OCI-LY7 (cell line): ENCODE measurements at regions not wholly inside any gene's neighbourhood (a gene's known extent, or its start where the extent isn't known, plus 50 kb on each side); places are given as distances from the start of the nearest gene placed in this dataset.
A peak's percentile ranks its signal among the peaks of the same experiment; 100 is the strongest.
"Not testable (repeated sequence)": the region's sequence is repeated elsewhere in the genome, so short reads cannot be mapped to it uniquely, and the experiment has no call there.

Experiments used
- BruUV-seq: library from RNA; stranded (reverse); fragments of 400-500 nt; replicated peaks from 2 replicates; lab custom pipeline; 2021; lab: Mats Ljungman, UMichigan
- CTCF ChIA-PET: fragments of 300-600 bp; sonication (Branson Sonifier 250); formaldehyde crosslinking; loops from one replicate; lab custom pipeline; 2022; ENCODE audit warnings: antibody characterized with exemption; ENCODE audit not compliant: unreplicated experiment; lab: Charles Lee
- POLR2A ChIA-PET: fragments of 300-600 bp; sonication (Branson Sonifier 250); formaldehyde crosslinking; loops from one replicate; lab custom pipeline; 2022; ENCODE audit warnings: antibody characterized with exemption; lab: Charles Lee
- DNase-seq: peaks from one replicate; pipeline ENCODE4 v3.0.0-alpha.2; 2015; ENCODE audit warnings: low spot score
- H2AFZ ChIP-seq: fragments of 200-600 bp; sonication (generic), shearing (Covaris generic); 2 replicates; pipeline ENCODE4 v1.6.1; 2014; ENCODE audit warnings: mild to moderate bottlenecking, antibody characterized with exemption, low read length, moderate library complexity
- H3K27ac ChIP-seq: fragments of 200-600 bp; sonication (generic); 2 replicates; pipeline ENCODE4 v1.5.1; 2014; ENCODE audit warnings: mixed run types, low read depth, mild to moderate bottlenecking, moderate library complexity, low read length, inconsistent platforms; ENCODE audit not compliant: poor library complexity, severe bottlenecking
- H3K36me3 ChIP-seq: fragments of 200-600 bp; sonication (generic); 2 replicates; pipeline ENCODE4 v1.6.1; 2014; ENCODE audit warnings: mild to moderate bottlenecking, antibody characterized with exemption, low read length, moderate library complexity, mixed read lengths; ENCODE audit not compliant: insufficient read depth
- H3K4me1 ChIP-seq: fragments of 200-600 bp; sonication (generic); 2 replicates; pipeline ENCODE4 v1.5.1; 2014; ENCODE audit warnings: mild to moderate bottlenecking, low read length; ENCODE audit not compliant: insufficient read depth, poor library complexity, severe bottlenecking
- H3K4me2 ChIP-seq: fragments of 200-600 bp; sonication (generic); 2 replicates; pipeline ENCODE4 v1.6.1; 2014; ENCODE audit warnings: mild to moderate bottlenecking, low read length
- H3K4me3 ChIP-seq: fragments of 200-600 bp; sonication (generic); 2 replicates; pipeline ENCODE4 v1.5.1; 2014; ENCODE audit warnings: mild to moderate bottlenecking, low read depth, low read length; ENCODE audit not compliant: poor library complexity, severe bottlenecking
- H3K79me2 ChIP-seq: fragments of 200-600 bp; sonication (generic); 2 replicates; pipeline ENCODE4 v1.6.1; 2016; ENCODE audit warnings: low read depth, mild to moderate bottlenecking, low read length, moderate library complexity, mixed read lengths; ENCODE audit not compliant: insufficient read depth
- H3K9me2 ChIP-seq: fragments of 200-600 bp; sonication (generic); 2 replicates; pipeline ENCODE4 v1.6.1; 2016; ENCODE audit warnings: mild to moderate bottlenecking, low read length, mixed read lengths; ENCODE audit not compliant: insufficient read depth
- H3K9me3 ChIP-seq: fragments of 200-600 bp; sonication (generic); 2 replicates; pipeline ENCODE4 v1.6.1; 2014; ENCODE audit warnings: mild to moderate bottlenecking, mixed run types, low read length, mixed read lengths
- H4K20me1 ChIP-seq: fragments of 200-600 bp; sonication (generic); 2 replicates; pipeline ENCODE4 v1.6.1; 2014; ENCODE audit warnings: mild to moderate bottlenecking, antibody characterized with exemption, low read length, moderate library complexity, mixed read lengths; ENCODE audit not compliant: insufficient read depth
- CTCF ChIP-seq: fragments of 200-600 bp; sonication (generic); conservative IDR thresholded peaks from 2 replicates; pipeline ENCODE4 v1.5.1; 2014; ENCODE audit warnings: mild to moderate bottlenecking, antibody characterized with exemption, low read length, moderate library complexity, mixed read lengths
- EZH2phosphoT487 ChIP-seq: fragments of 200-600 bp; sonication (generic); IDR thresholded peaks from 2 replicates; pipeline ENCODE4 v1.6.1; 2018; ENCODE audit warnings: low read depth, borderline replicate concordance, mild to moderate bottlenecking, mixed run types, antibody characterized with exemption, low read length, moderate library complexity, mixed read lengths
- intact Hi-C: fragments of 100-400 bp; cut with micrococcal nuclease; formaldehyde crosslinking; loops from one replicate; pipeline ENCODE4 v1.10.0; 2022; ENCODE audit not compliant: unreplicated experiment

GRCh38 chr14:89688507-89689211 is 265.9 kb downstream of the EFCAB11 start:
- H3K27ac ChIP-seq: no peak overlapping the region
- no peaks in the 10 kb centered on the region for H3K79me2 ChIP-seq
- H3K9me2 ChIP-seq: no peaks in the 10 kb centered on the region
- ChIA-PET POLR2A (no interaction called here), CTCF (no interaction called here)
- H3K4me3 ChIP-seq: no peak overlapping the region
- no peaks in the 10 kb centered on the region for H4K20me1 ChIP-seq
- H3K4me1 ChIP-seq: no peaks in the 10 kb centered on the region
- no TSS peak for BruUV-seq
- no peak overlapping the region for H3K4me2 ChIP-seq
- peaks cover 4% of the 10 kb centered on the region; the same call in 1 of the 2 replicates for H3K9me3 ChIP-seq
- no peak for DNase-seq
- intact Hi-C loops: no loop called here
- H2AFZ ChIP-seq: no peak overlapping the region
- no peak for TF ChIP-seq EZH2phosphoT487
- TF ChIP-seq CTCF: no peak
- H3K36me3 ChIP-seq: no peaks in the 10 kb centered on the region

GRCh38 chr14:89687129-89687528 is 267.4 kb downstream of the EFCAB11 start:
- H3K4me3 ChIP-seq, H4K20me1 ChIP-seq, H3K4me2 ChIP-seq, BruUV-seq, H3K27ac ChIP-seq, H2AFZ ChIP-seq, CTCF ChIA-PET, H3K4me1 ChIP-seq, H3K79me2 ChIP-seq, POLR2A ChIA-PET, intact Hi-C loops, H3K9me2 ChIP-seq, H3K36me3 ChIP-seq, DNase-seq: not testable (repeated sequence)
- peaks cover 17% of the 10 kb centered on the region; the same call in 1 of the 2 replicates for H3K9me3 ChIP-seq

GRCh38 chr14:89684139-89684538 is 267.1 kb upstream of the FOXN3 start:
- Histone ChIP-seq H3K4me1 (peaks cover 17% of the 10 kb centered on the region), H3K9me2 (no peaks in the 10 kb centered on the region), H3K4me2 (no peak overlapping the region), H3K4me3 (no peak overlapping the region), H3K36me3 (no peaks in the 10 kb centered on the region), H4K20me1 (no peaks in the 10 kb centered on the region), H2AFZ (no peak overlapping the region), H3K79me2 (no peaks in the 10 kb centered on the region), H3K27ac (no peak overlapping the region), H3K9me3 (peaks cover 17% of the 10 kb centered on the region; the same call in 1 of the 2 replicates)
- no peak for TF ChIP-seq CTCF
- no peak for TF ChIP-seq EZH2phosphoT487
- BruUV-seq: no TSS peak
- ChIA-PET CTCF (no interaction called here), POLR2A (interaction anchor here (1.5 kb wide), 1 partner anchor 32 kb away, joined by 3 read pairs; no protein-coding TSS in a partner anchor)
- DNase-seq: peak; percentile 27
- intact Hi-C loops: no loop called here
